Gastroesophageal sphincter (tissue), 4 donors: ENCODE measurements at regions not wholly inside any gene's neighbourhood (a gene's known extent, or its start where the extent isn't known, plus 50 kb on each side); places are given as distances from the start of the nearest gene placed in this dataset.

Experiments
- ATAC-seq: fragments of 150-250 bp; one replicate; pipeline ENCODE4 v1.9.1; 2016; ENCODE audit warnings: mild to moderate bottlenecking, moderate library complexity
- H3K27ac ChIP-seq, 4 donors: fragments of 200-600 bp; sonication (generic) in 3 of 4; 1 replicate in 3 of 4; 2 replicates in 1 of 4; pipeline ENCODE4 v1.5.1; 2016 to 2019
- H3K27me3 ChIP-seq: fragments of 200-600 bp; sonication (generic); one replicate; pipeline ENCODE4 v1.5.1; 2019
- H3K36me3 ChIP-seq, 2 donors: fragments of 200-600 bp; sonication (generic); one replicate each; pipeline ENCODE4 v1.5.1; 2019; ENCODE audit warnings: control low read depth in 1 of 2
- H3K4me1 ChIP-seq, 3 donors: fragments of 200-600 bp; sonication (generic); 1 replicate in 2 of 3; 2 replicates in 1 of 3; pipeline ENCODE4 v1.5.1; 2016 to 2019; ENCODE audit warnings: control low read depth in 2 of 3
- H3K4me3 ChIP-seq, 2 donors: fragments of 200-600 bp; sonication (generic); one replicate each; pipeline ENCODE4 v1.5.1; 2019; ENCODE audit warnings: mild to moderate bottlenecking in 1 of 2, moderate library complexity in 1 of 2
- H3K9me3 ChIP-seq, 3 donors: fragments of 200-600 bp; sonication (generic); one replicate each; pipeline ENCODE4 v1.5.1; 2017 to 2019; ENCODE audit warnings: control low read depth in 2 of 3
- CTCF ChIP-seq, 4 experiments: fragments of 200-600 bp in 2 of 4; fragments of 450-650 bp in 2 of 4; sonication (generic) in 1 of 4; IDR thresholded peaks; one replicate each; pipeline ENCODE4 v1.5.1; 2017 to 2019; ENCODE audit warnings: antibody characterized with exemption in 4 of 4, mild to moderate bottlenecking in 2 of 4, moderate library complexity in 2 of 4
- EP300 ChIP-seq: sonication (generic); formaldehyde crosslinking; IDR thresholded peaks from one replicate; pipeline ENCODE4 v1.6.1; 2017; ENCODE audit warnings: antibody characterized with exemption, mild to moderate bottlenecking
- POLR2A ChIP-seq, 2 donors: fragments of 450-650 bp; IDR thresholded peaks; one replicate each; pipeline ENCODE4 v1.6.1; 2017; ENCODE audit warnings: antibody characterized with exemption in 2 of 2, mild to moderate bottlenecking in 2 of 2, moderate library complexity in 1 of 2
- POLR2AphosphoS5 ChIP-seq: sonication (generic); formaldehyde crosslinking; IDR thresholded peaks from one replicate; pipeline ENCODE4 v1.6.1; 2017; ENCODE audit warnings: antibody characterized with exemption
- WGBS, 2 donors: methylation state at CpG; one replicate each; pipeline ENCODE4 v1.1.5; 2018; ENCODE audit warnings: low coverage in 1 of 2; 5-methylcytosine and 5-hydroxymethylcytosine counted together

GRCh38 chr11:128066399-128066798, 521.0 kb downstream of the ETS1 start:
- H3K4me3 ChIP-seq, result no peak overlapping the region
- TF ChIP-seq POLR2AphosphoS5 (no peak), CTCF (IDR thresholded peaks at IDR 0.05) (no peak), POLR2A (IDR thresholded peaks at IDR 0.05) (no peak), EP300 (no peak)
- no peaks in the 10 kb centered on the region for H3K27me3 ChIP-seq
- 31 to 33% methylated on average over 1 of the region's 1 CpG for WGBS, 2 donors
- H3K27ac ChIP-seq, result no peak overlapping the region
- ATAC-seq, result no peak
- no peaks in the 10 kb centered on the region for H3K36me3 ChIP-seq
- no peaks in the 10 kb centered on the region for H3K4me1 ChIP-seq
- no peaks in the 10 kb centered on the region for H3K9me3 ChIP-seq

GRCh38 chr11:128061281-128061871, 526.0 kb downstream of the ETS1 start:
- TF ChIP-seq POLR2AphosphoS5 (no peak), EP300 (no peak), CTCF (IDR thresholded peaks at IDR 0.05) (no peak), POLR2A (IDR thresholded peaks at IDR 0.05) (no peak)
- H3K9me3 ChIP-seq, result no peaks in the 10 kb centered on the region
- H3K27ac ChIP-seq, result no peak overlapping the region
- no peaks in the 10 kb centered on the region for H3K27me3 ChIP-seq
- no peaks in the 10 kb centered on the region for H3K4me1 ChIP-seq
- no peaks in the 10 kb centered on the region for H3K36me3 ChIP-seq
- WGBS, 2 donors, result 43 to 51% methylated on average over 5 of the region's 5 CpGs
- no peak overlapping the region for H3K4me3 ChIP-seq
- no peak for ATAC-seq

GRCh38 chr11:128058580-128059208, 528.7 kb downstream of the ETS1 start:
- TF ChIP-seq CTCF (IDR thresholded peaks at IDR 0.05) (no peak), POLR2AphosphoS5 (no peak), POLR2A (IDR thresholded peaks at IDR 0.05) (no peak), EP300 (no peak)
- Histone ChIP-seq H3K4me1 (no peaks in the 10 kb centered on the region), H3K4me3 (no peak overlapping the region), H3K27me3 (no peaks in the 10 kb centered on the region), H3K36me3 (no peaks in the 10 kb centered on the region), H3K9me3 (no peaks in the 10 kb centered on the region), H3K27ac (no peak overlapping the region)
- WGBS, 2 donors, result 84 to 88% methylated on average over 4 to 5 of the region's 5 CpGs
- no peak for ATAC-seq

- TF ChIP-seq EP300 (no peak), CTCF (IDR thresholded peaks at IDR 0.05) (no peak), POLR2A (IDR thresholded peaks at IDR 0.05) (no peak), POLR2AphosphoS5 (no peak)
- WGBS, 2 donors, result 68 to 83% methylated on average over 4 to 6 of the region's 6 CpGs
- Histone ChIP-seq H3K4me1 (no peaks in the 10 kb centered on the region), H3K27me3 (no peaks in the 10 kb centered on the region), H3K9me3 (no peaks in the 10 kb centered on the region), H3K27ac (no peak overlapping the region), H3K4me3 (no peak overlapping the region), H3K36me3 (no peaks in the 10 kb centered on the region)
- no peak for ATAC-seq
These were observed 529.5 kb downstream of the ETS1 start for GRCh38 chr11:128057786-128058395.
